NCI-H1092 treated with DMSO at 0.1 percent for 48 hours (cell line): ENCODE measurements at regions not wholly inside any gene's neighbourhood (a gene's known extent, or its start where the extent isn't known, plus 50 kb on each side); places are given as distances from the start of the nearest gene placed in this dataset.

Experiments
- DNase-seq: peaks from one replicate; lab custom pipeline; 2025; lab: John Stamatoyannopoulos, UW

DNA sequence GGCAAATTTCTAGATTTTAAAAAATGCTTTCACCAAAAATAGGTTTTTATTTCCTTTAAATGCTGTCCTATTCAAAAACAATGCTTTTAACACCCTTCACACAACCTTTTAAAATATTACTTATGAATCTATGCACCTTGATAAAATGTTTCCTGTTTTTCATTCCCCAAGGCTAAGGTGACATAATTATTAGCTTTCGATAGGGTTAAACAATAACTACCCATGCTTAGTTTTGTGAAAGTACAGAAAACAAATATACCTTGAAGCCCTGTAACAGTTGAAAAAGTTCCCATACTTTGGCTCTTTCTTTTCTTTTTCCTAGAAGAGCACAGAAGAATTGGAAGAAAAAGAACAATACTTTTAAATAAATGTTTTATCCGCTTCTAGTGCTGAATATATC lies 54.9 kb upstream of the ITPRID2 start:
- DNase-seq: no peak

DNA sequence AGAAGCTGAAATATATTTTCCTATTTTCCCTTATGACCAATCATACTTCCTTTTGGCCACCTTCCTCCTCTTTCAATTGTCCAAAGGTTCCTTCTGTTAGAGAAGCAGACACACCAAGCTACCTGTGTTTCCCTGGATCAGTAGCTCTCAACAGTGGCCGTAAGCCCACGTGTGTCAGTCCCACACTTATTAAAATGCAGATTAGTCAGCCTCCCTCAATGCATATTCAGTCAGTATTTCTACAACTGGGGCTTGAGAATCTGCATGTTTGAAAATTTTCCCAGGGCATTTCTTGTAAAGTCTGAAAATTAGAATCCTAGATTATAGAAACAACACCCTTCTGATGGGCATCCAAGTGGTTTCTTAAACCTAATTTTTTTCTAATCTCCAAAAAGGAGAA lies 54.0 kb upstream of the ITPRID2 start:
- no peak for DNase-seq

DNA sequence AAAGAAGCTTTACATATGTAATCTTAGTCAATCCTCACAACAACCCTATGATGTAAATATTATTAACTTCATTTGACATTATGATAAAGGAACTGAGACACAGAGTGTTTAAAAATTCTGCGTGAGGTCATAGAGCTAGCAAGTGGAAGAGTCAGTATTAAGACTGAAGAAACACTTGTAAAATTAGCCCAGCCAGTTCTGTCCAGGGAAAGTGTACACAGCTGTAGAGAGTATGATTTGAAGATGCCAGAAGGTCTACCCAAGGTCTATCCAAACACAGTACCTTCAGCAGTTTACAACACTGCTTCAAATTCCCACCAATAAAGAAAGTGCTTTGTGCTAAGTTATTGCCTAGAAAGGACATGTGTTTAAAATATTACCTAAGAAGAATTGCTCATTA lies 51.7 kb upstream of the ITPRID2 start:
- no peak for DNase-seq

DNA sequence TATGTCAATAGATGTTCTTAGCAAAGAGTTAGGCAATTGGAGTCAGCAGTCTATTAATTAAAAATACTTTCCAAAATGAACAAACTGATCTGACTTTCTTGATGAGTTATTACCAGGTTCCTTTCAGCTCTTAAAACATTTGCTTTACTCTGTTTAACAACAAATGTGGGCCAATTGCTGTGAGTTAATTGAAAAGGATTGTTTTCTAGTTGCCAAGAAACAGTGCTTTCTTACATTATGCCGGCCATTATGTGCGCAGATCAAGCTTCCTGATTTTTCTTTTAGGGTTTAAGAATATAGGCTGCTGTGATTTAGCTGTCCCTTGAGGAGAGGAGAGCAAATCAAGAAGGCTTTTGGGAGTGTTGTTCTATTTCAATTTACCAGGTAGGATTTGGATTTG lies 50.5 kb upstream of the ITPRID2 start:
- DNase-seq: no peak
